ENCODE measurements at regions not wholly inside any gene's neighbourhood (a gene's known extent, or its start where the extent isn't known, plus 50 kb on each side); places are given as distances from the start of the nearest gene placed in this dataset.
"Not testable (repeated sequence)": the region's sequence is repeated elsewhere in the genome, so short reads cannot be mapped to it uniquely, and the experiment has no call there.

GRCh38 chr3:76509179-76509830 is 530.6 kb upstream of the ROBO2 start:
- no peak for DNase-seq (ENCODE audit: low read depth)

- no peak for DNase-seq (ENCODE audit: low read depth)
Observed at GRCh38 chr3:76514836-76515235, 525.1 kb upstream of the ROBO2 start.

- DNase-seq (ENCODE audit: low read depth), result no peak
Observed at GRCh38 chr3:76523337-76523736, 516.6 kb upstream of the ROBO2 start.

GRCh38 chr3:76525726-76526125 is 514.2 kb upstream of the ROBO2 start:
- no peak for DNase-seq (ENCODE audit: low read depth)

GRCh38 chr3:76527773-76528172 is 512.1 kb upstream of the ROBO2 start:
- no peak for DNase-seq (ENCODE audit: low read depth)

- no peak for DNase-seq (ENCODE audit: low read depth)
Observed at GRCh38 chr3:76532158-76532822, 507.6 kb upstream of the ROBO2 start.

- DNase-seq (ENCODE audit: low read depth), result not testable (repeated sequence)
Observed at GRCh38 chr3:76533710-76534109, 506.2 kb upstream of the ROBO2 start.

GRCh38 chr3:76537857-76538256 is 502.0 kb upstream of the ROBO2 start:
- DNase-seq (ENCODE audit: low read depth), result not testable (repeated sequence)

- no peak for DNase-seq (ENCODE audit: low read depth)
Observed at GRCh38 chr3:76547674-76548073, 492.2 kb upstream of the ROBO2 start.

GRCh38 chr3:76550522-76551201 is 489.2 kb upstream of the ROBO2 start:
- DNase-seq (ENCODE audit: low read depth), result no peak

- peak; percentile 1 for DNase-seq (ENCODE audit: low read depth)
Observed at GRCh38 chr3:76551739-76552138, 488.2 kb upstream of the ROBO2 start.

GRCh38 chr3:76552653-76553052 is 487.2 kb upstream of the ROBO2 start:
- no peak for DNase-seq (ENCODE audit: low read depth)

GRCh38 chr3:76554707-76555106 is 485.2 kb upstream of the ROBO2 start:
- DNase-seq (ENCODE audit: low read depth), result peak; percentile 6

GRCh38 chr3:76561494-76562236 is 478.2 kb upstream of the ROBO2 start:
- peak; percentile 7 for DNase-seq (ENCODE audit: low read depth)

GRCh38 chr3:76565496-76566210 is 474.2 kb upstream of the ROBO2 start:
- no peak for DNase-seq (ENCODE audit: low read depth)

GRCh38 chr3:76566211-76566534 is 473.7 kb upstream of the ROBO2 start:
- DNase-seq (ENCODE audit: low read depth), result no peak

- no peak for DNase-seq (ENCODE audit: low read depth)
Observed at GRCh38 chr3:76566904-76567303, 473.0 kb upstream of the ROBO2 start.

GRCh38 chr3:76570436-76571057 is 469.4 kb upstream of the ROBO2 start:
- peak; percentile 13 for DNase-seq (ENCODE audit: low read depth)

GRCh38 chr3:76576201-76576600 is 463.7 kb upstream of the ROBO2 start:
- DNase-seq (ENCODE audit: low read depth), result no peak

- DNase-seq (ENCODE audit: low read depth), result no peak
Observed at GRCh38 chr3:76582098-76582497, 457.8 kb upstream of the ROBO2 start.

Data from myocyte (in vitro differentiated cells).